Ovary (tissue), 7 donors: ENCODE measurements at regions not wholly inside any gene's neighbourhood (a gene's known extent, or its start where the extent isn't known, plus 50 kb on each side); places are given as distances from the start of the nearest gene placed in this dataset.

Experiments used
- DNase-seq, 5 donors: peaks; one replicate each; pipeline ENCODE4 v3.0.0-alpha.2; 2019 to 2020
- H3K27ac ChIP-seq, 2 donors: fragments of 200-600 bp; one replicate each; pipeline versions ENCODE4 v1.5.1 to v1.8.0; 2019 to 2022
- H3K27me3 ChIP-seq: fragments of 200-600 bp; one replicate; pipeline ENCODE4 v1.8.0; 2022
- H3K36me3 ChIP-seq: fragments of 200-600 bp; sonication (generic); one replicate; pipeline ENCODE4 v1.5.1; 2019
- H3K4me1 ChIP-seq: one replicate; pipeline ENCODE4 v1.8.1; 2013; ENCODE audit warnings: mild to moderate bottlenecking, moderate library complexity; ENCODE audit not compliant: insufficient read depth
- H3K4me3 ChIP-seq: fragments of 200-600 bp; sonication (generic); one replicate; pipeline ENCODE4 v1.5.1; 2017
- H3K9me3 ChIP-seq, 2 donors: fragments of 200-600 bp in 1 of 2; sonication (generic) in 1 of 2; one replicate each; pipeline versions ENCODE4 v1.5.1 to v1.8.1; 2013 to 2019; ENCODE audit warnings: mild to moderate bottlenecking in 1 of 2, moderate library complexity in 1 of 2
- CTCF ChIP-seq, 3 donors: fragments of 450-650 bp in 2 of 3; fragments of 200-600 bp in 1 of 3; IDR thresholded peaks; one replicate each; pipeline versions ENCODE4 v1.5.1 to v1.8.0; 2016 to 2022; ENCODE audit warnings: antibody characterized with exemption in 3 of 3, mild to moderate bottlenecking in 1 of 3
- EP300 ChIP-seq: sonication (generic); formaldehyde crosslinking; IDR thresholded peaks from one replicate; pipeline ENCODE4 v1.6.1; 2017; ENCODE audit warnings: antibody characterized with exemption
- POLR2A ChIP-seq: fragments of 450-650 bp; IDR thresholded peaks from one replicate; pipeline ENCODE4 v1.6.1; 2017; ENCODE audit warnings: antibody characterized with exemption, mild to moderate bottlenecking, moderate library complexity
- WGBS, 3 donors: extraction: QIAGEN DNeasy Blood & Tissue Kit in 1 of 3; methylation state at CpG; one replicate each; pipeline versions ENCODE4 v1.1.5 to v1.1.7; 2013 to 2017; 5-methylcytosine and 5-hydroxymethylcytosine counted together
- intact Hi-C, 4 donors: fragments of 100-400 bp; cut with DNase I; formaldehyde crosslinking; loops; one replicate each; pipeline versions ENCODE4 v1.11.0 to v1.15.1; 2022 to 2023
- donor health status: DM: no; HTN: no; CAD: no; lungs with moderate emphysema.
- donor health status: DM: no; HTN: no; CAD: no.
- donor health status: Bipolar disorder and iron deficiency.
- donor health status: DM: no; HTN: no; CAD: no.
- donor health status: DM: yes; HTN: yes; CAD: no.

- no peaks in the 10 kb centered on the region for H3K27me3 ChIP-seq
- WGBS, 3 donors = 73 to 91% (median 73%) methylated on average over 4 of the region's 4 CpGs
- no peak overlapping the region for H3K27ac ChIP-seq
- H3K4me3 ChIP-seq = no peak overlapping the region
- intact Hi-C loops = no loop called here
- no peaks in the 10 kb centered on the region for H3K36me3 ChIP-seq
- TF ChIP-seq EP300 = no peak
- no peak for TF ChIP-seq CTCF (IDR thresholded peaks at IDR 0.05)
- no peak for TF ChIP-seq POLR2A
- H3K9me3 ChIP-seq = no peaks in the 10 kb centered on the region
- H3K4me1 ChIP-seq = no peaks in the 10 kb centered on the region
- DNase-seq = no peak
Measured at GRCh38 chr3:72580246-72580756, 267.9 kb downstream of the SHQ1 start.

GRCh38 chr3:72579581-72580245 is 268.5 kb downstream of the SHQ1 start:
- intact Hi-C loops = no loop called here
- whole genome bisulfite sequencing, 3 donors = 93 to 94% (median 93%) methylated on average over 11 of the region's 11 CpGs

GRCh38 chr3:72579191-72579580 is 269.1 kb downstream of the SHQ1 start:
- DNase-seq = no peak
- H3K36me3 ChIP-seq = no peaks in the 10 kb centered on the region
- intact Hi-C loops = no loop called here
- no peaks in the 10 kb centered on the region for H3K9me3 ChIP-seq
- TF ChIP-seq EP300 (no peak), CTCF (IDR thresholded peaks at IDR 0.05) (no peak), POLR2A (no peak)
- no peaks in the 10 kb centered on the region for H3K4me1 ChIP-seq
- no peaks in the 10 kb centered on the region for H3K27me3 ChIP-seq
- WGBS, 3 donors = 76 to 80% (median 79%) methylated on average over 3 of the region's 3 CpGs
- no peak overlapping the region for H3K27ac ChIP-seq
- no peak overlapping the region for H3K4me3 ChIP-seq

More at GRCh38 chr3:72579581-72580245, 268.5 kb downstream of the SHQ1 start:
- no peak for DNase-seq
- no peaks in the 10 kb centered on the region for H3K27me3 ChIP-seq
- no peaks in the 10 kb centered on the region for H3K36me3 ChIP-seq
- TF ChIP-seq POLR2A (no peak), EP300 (no peak), CTCF (IDR thresholded peaks at IDR 0.05) (no peak)
- H3K4me3 ChIP-seq = no peak overlapping the region
- H3K9me3 ChIP-seq = no peaks in the 10 kb centered on the region
- H3K4me1 ChIP-seq = no peaks in the 10 kb centered on the region
- no peak overlapping the region for H3K27ac ChIP-seq

- intact Hi-C loops = no loop called here
- no peak overlapping the region for H3K4me3 ChIP-seq
- TF ChIP-seq EP300 = no peak
- no peak for TF ChIP-seq POLR2A
- no peak for TF ChIP-seq CTCF (IDR thresholded peaks at IDR 0.05)
- H3K27me3 ChIP-seq = no peaks in the 10 kb centered on the region
- 95 to 97% (median 95%) methylated on average over 6 of the region's 6 CpGs for WGBS, 3 donors
- no peaks in the 10 kb centered on the region for H3K36me3 ChIP-seq
- no peaks in the 10 kb centered on the region for H3K9me3 ChIP-seq
- DNase-seq = no peak
- no peak overlapping the region for H3K27ac ChIP-seq
- no peaks in the 10 kb centered on the region for H3K4me1 ChIP-seq
Measured at GRCh38 chr3:72577190-72577589, 271.1 kb downstream of the SHQ1 start.
